ENCODE measurements at regions not wholly inside any gene's neighbourhood (a gene's known extent, or its start where the extent isn't known, plus 50 kb on each side); places are given as distances from the start of the nearest gene placed in this dataset.

DNA sequence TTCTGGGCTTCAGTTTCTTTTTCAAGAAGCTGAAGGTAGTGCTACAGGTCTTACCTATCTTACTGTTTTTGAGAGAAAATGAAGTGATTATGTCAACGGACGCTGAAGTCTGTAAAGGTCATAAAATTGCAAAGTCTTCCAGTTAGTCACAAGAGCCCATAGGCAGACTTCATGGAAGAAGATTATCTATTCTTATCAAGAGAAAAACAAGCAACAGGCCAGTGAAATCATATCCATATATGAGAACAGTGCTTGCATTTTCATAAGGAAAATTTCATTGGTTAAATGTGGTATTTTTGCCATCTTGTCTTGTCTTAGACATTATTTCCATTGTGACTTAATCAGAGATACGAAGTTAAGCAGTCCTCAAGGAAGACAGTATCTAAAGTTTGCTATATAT lies 412.7 kb upstream of the SEL1L start:
- Mint-ChIP-seq H3K4me1 (no peaks in the 10 kb centered on the region), H3K4me3 (no peak overlapping the region), H3K9me3 (ENCODE audit: low read depth) (no peaks in the 10 kb centered on the region), H3K27ac (no peak overlapping the region), H3K27me3 (no peaks in the 10 kb centered on the region), H3K36me3 (ENCODE audit: low read depth) (no peaks in the 10 kb centered on the region)
- intact Hi-C loops (cut with DNase I, micrococcal nuclease): no loop called here
- no peak for ATAC-seq
- ChIA-PET CTCF (no interaction called here), POLR2A (no interaction called here)
- DNase-seq: no peak

DNA sequence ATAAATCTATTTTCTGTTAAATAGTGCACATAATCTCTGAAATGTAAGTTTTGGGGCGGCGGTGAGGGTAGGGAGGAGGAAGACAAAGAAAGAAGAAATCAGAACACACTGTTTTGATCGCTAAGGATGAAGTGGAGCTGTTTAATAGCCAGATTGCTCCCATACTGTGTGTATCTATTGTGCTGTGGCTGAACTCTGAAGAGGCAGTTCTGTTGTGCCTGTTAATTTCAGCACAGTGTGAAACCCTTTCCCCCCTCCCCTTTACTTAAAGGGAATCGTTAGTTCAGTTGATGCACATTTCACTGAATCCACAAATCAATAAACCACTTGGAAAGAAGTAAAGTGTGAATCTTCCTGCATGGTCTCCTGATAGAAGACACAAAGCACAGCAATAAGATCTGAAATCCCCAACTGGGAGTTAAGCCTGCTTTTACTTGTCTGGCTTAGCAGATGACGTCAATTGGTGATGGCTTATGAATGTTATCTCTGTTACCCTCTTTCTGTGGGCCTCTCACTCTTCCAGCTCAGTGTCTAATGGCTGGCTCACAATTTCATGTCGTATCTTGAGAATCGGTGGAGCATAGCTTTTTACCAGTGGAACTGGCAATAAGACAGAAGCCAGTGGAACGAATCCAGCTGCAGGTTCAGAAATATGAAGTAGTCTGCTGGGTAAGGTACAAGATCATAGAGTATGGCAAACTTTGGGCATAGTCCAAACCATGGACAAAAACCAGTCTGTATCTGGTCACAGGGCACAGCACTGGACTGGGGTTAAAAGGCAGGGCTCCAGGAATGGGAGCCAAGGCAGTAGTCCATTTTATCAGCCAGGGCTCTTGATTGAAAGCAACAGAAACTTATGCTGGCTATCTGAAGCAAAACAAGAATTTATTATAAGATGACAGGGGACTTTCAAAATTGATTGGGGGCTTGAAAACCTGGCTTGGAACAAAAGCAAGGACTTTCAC lies 413.5 kb upstream of the SEL1L start:
- no peak overlapping the region for H3K27ac Mint-ChIP-seq
- intact Hi-C loops (cut with DNase I, micrococcal nuclease): no loop called here
- DNase-seq (no peak), ATAC-seq (no peak)
- CTCF ChIA-PET: no interaction called here
- POLR2A ChIA-PET: no interaction called here
- H3K36me3 Mint-ChIP-seq (ENCODE audit: low read depth): no peaks in the 10 kb centered on the region
- H3K4me3 Mint-ChIP-seq: no peak overlapping the region
- H3K9me3 Mint-ChIP-seq (ENCODE audit: low read depth): no peaks in the 10 kb centered on the region
- H3K4me1 Mint-ChIP-seq: no peaks in the 10 kb centered on the region
- H3K27me3 Mint-ChIP-seq: no peaks in the 10 kb centered on the region

DNA sequence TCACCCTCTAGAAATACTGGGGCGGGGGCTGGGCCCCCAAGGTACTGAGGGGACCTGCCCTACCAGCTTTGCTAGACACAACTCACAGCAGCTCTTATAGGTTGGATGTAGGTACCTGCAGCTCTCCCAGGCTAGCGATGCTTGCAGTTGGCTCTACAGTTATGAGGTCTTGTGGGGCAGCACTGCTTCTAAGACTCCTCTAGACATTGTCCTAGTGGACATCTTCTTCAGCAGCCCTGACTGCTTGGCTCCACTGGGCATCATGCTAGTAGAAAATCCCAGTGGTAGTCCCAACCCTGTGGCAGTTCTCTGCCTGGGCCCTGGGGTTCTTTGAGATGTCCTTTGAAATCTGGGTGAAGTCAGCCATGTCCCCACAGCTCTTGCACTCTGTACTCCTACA lies 419.3 kb upstream of the SEL1L start:
- Mint-ChIP-seq H3K4me1 (no peaks in the 10 kb centered on the region), H3K27me3 (no peaks in the 10 kb centered on the region), H3K9me3 (ENCODE audit: low read depth) (no peaks in the 10 kb centered on the region), H3K4me3 (no peak overlapping the region), H3K27ac (no peak overlapping the region), H3K36me3 (ENCODE audit: low read depth) (no peaks in the 10 kb centered on the region)
- ChIA-PET POLR2A (no interaction called here), CTCF (no interaction called here)
- DNase-seq (no peak), ATAC-seq (no peak)
- intact Hi-C loops (cut with DNase I, micrococcal nuclease): no loop called here

DNA sequence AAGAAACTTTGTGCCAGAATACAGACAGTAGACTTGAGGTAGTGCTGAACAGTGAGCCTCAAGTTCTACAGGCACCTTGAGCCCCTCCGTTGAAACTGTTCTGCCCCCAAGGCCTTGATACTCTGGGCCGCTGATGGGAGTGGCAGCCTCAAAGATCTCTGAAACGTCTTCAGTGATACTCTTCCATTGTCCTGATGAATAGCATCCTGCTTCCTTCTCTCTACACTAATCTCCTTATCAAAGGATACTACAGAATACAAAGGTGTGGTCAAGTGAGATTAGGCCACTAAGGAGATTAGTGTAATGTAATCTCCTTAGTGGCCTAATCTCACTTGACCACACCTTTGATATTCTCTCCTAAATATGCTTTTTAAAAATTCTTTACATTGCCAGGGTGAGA lies 419.8 kb upstream of the SEL1L start:
- intact Hi-C loops (cut with DNase I, micrococcal nuclease): no loop called here
- Mint-ChIP-seq H3K27ac (no peak overlapping the region), H3K4me3 (no peak overlapping the region), H3K36me3 (ENCODE audit: low read depth) (no peaks in the 10 kb centered on the region), H3K27me3 (no peaks in the 10 kb centered on the region), H3K4me1 (no peaks in the 10 kb centered on the region), H3K9me3 (ENCODE audit: low read depth) (no peaks in the 10 kb centered on the region)
- ChIA-PET CTCF (no interaction called here), POLR2A (no interaction called here)
- ATAC-seq: no peak
- no peak for DNase-seq

DNA sequence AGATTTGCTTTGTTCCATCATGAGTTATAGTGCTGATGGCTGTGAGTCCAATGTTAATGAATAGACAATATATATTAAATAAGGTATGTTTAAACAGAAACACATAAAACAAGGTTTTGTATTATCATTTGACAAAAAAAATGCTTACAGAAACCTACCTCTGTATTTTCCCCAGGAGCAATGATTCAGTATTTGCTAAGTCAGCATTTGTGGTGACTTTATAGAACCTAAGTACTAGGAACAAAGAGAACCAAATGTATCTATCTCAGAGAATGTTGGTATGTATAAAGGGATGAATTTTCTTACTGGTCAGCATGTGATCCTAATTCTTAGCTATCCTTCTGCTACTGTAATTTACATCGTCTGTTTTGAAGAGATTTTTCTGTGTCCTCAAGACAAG lies 421.5 kb upstream of the SEL1L start:
- no peak overlapping the region for H3K27ac Mint-ChIP-seq
- CTCF ChIA-PET: no interaction called here
- peaks cover 3% of the 10 kb centered on the region for H3K9me3 Mint-ChIP-seq (ENCODE audit: low read depth)
- no peak for ATAC-seq
- no peaks in the 10 kb centered on the region for H3K4me1 Mint-ChIP-seq
- DNase-seq: no peak
- H3K4me3 Mint-ChIP-seq: no peak overlapping the region
- no peaks in the 10 kb centered on the region for H3K27me3 Mint-ChIP-seq
- intact Hi-C loops (cut with DNase I, micrococcal nuclease): no loop called here
- no peaks in the 10 kb centered on the region for H3K36me3 Mint-ChIP-seq (ENCODE audit: low read depth)
- POLR2A ChIA-PET: no interaction called here

DNA sequence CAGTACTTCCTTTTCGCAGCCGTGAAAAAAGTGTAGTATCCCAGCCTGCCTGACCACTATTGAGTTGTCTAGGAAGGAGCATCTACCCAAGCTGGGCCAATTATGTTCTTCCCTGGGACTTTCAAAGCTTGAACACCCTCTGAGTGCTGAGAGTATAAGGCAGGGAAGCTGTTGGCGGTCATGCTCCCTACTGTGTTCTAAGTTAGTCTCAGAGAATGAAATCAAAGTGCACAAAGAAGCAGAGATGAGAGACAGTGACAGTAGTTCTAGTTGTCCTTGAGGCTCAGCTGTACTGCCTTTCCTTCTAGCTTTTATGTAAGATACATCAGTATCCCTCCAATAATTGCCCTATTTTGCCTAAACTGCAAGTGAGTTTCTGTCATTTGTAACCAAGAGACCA lies 427.1 kb upstream of the SEL1L start:
- ATAC-seq (no peak), DNase-seq (no peak)
- H3K27ac Mint-ChIP-seq: no peak overlapping the region
- H3K27me3 Mint-ChIP-seq: no peaks in the 10 kb centered on the region
- H3K9me3 Mint-ChIP-seq (ENCODE audit: low read depth): peaks cover 4% of the 10 kb centered on the region
- ChIA-PET CTCF (no interaction called here), POLR2A (no interaction called here)
- no peak overlapping the region for H3K4me3 Mint-ChIP-seq
- no peaks in the 10 kb centered on the region for H3K36me3 Mint-ChIP-seq (ENCODE audit: low read depth)
- intact Hi-C loops (cut with DNase I, micrococcal nuclease): no loop called here
- no peaks in the 10 kb centered on the region for H3K4me1 Mint-ChIP-seq

DNA sequence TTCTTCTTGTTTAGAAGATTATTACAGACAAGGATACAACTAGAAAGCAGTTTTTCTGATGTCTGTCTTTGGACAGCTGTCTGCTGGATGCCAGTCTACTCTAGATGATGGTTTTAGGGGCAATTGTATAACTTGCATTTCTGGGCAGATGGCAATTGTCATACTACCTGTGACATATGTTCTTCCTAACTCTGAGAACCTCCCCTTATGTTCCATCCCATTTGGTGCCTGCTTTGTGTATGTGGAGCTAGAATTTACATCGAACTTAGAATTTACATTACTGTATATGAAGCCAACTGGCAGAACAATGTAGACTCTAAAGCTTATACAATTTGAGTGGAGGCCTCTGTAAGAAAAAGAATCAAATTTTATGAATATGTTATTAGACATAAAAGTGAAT lies 430.2 kb upstream of the SEL1L start:
- intact Hi-C loops (cut with DNase I, micrococcal nuclease): no loop called here
- Mint-ChIP-seq H3K4me1 (no peaks in the 10 kb centered on the region), H3K36me3 (ENCODE audit: low read depth) (no peaks in the 10 kb centered on the region), H3K9me3 (ENCODE audit: low read depth) (peaks cover 11% of the 10 kb centered on the region), H3K4me3 (no peak overlapping the region), H3K27me3 (no peaks in the 10 kb centered on the region), H3K27ac (no peak overlapping the region)
- ChIA-PET CTCF (no interaction called here), POLR2A (no interaction called here)
- DNase-seq (no peak), ATAC-seq (no peak)

DNA sequence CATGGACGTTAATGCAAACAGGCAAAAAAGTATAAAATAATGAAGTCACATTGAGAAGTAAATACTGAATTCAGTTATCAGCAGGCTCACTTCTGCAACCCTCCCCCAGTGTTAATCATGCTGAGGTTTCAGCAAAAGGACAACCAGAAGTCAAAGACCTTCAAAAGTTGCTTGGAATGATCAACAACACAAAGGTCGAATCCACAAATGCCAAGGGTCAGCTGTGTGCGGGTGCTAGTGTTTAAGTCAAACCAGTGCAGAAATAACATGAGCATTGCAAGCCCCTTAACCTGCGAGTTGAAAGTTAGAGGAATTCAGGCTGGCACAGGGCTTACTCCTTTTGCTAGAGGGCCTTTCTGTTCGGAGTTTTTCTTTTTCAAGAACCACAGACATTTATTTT lies 436.7 kb upstream of the SEL1L start:
- peaks cover 23% of the 10 kb centered on the region for H3K9me3 Mint-ChIP-seq (ENCODE audit: low read depth)
- H3K4me3 Mint-ChIP-seq: no peak overlapping the region
- DNase-seq: no peak
- intact Hi-C loops (cut with DNase I, micrococcal nuclease): no loop called here
- CTCF ChIA-PET: no interaction called here
- H3K36me3 Mint-ChIP-seq (ENCODE audit: low read depth): no peaks in the 10 kb centered on the region
- POLR2A ChIA-PET: no interaction called here
- no peaks in the 10 kb centered on the region for H3K27me3 Mint-ChIP-seq
- no peaks in the 10 kb centered on the region for H3K4me1 Mint-ChIP-seq
- no peak for ATAC-seq
- H3K27ac Mint-ChIP-seq: no peak overlapping the region

DNA sequence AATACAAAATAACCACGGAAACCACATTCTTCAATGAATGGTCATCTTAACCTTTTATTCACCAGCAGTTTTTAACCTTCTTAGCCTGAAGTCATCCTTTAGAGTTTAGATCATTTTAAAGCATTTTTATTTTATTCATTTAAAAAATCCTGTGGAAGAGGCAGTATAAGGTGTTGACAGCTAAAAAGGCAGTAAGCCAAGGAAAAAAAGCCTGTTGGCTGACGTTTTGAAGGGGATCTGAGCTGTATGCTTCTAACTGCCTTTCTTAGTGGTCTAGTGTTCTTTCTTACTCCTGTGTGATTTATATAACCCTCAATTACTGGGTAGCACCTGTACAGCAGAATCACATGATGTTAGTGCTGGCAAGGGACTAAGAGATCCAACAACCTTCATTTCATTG lies 438.3 kb upstream of the SEL1L start:
- no peak for DNase-seq
- H3K27ac Mint-ChIP-seq: no peak overlapping the region
- ChIA-PET POLR2A (interaction anchor here (0.6 kb wide), 1 partner anchor 13 kb away, joined by 3 read pairs; no protein-coding TSS in a partner anchor), CTCF (interaction anchor here (0.6 to 1.1 kb wide), 3 partner anchors 21 to 1073 kb away, joined by 3 to 5 read pairs (median 3); no protein-coding TSS in a partner anchor)
- no peaks in the 10 kb centered on the region for H3K27me3 Mint-ChIP-seq
- ATAC-seq: no peak
- H3K4me1 Mint-ChIP-seq: no peaks in the 10 kb centered on the region
- no peak overlapping the region for H3K4me3 Mint-ChIP-seq
- H3K9me3 Mint-ChIP-seq (ENCODE audit: low read depth): peaks cover 19% of the 10 kb centered on the region
- intact Hi-C loops (cut with DNase I, micrococcal nuclease): no loop called here
- no peaks in the 10 kb centered on the region for H3K36me3 Mint-ChIP-seq (ENCODE audit: low read depth)

DNA sequence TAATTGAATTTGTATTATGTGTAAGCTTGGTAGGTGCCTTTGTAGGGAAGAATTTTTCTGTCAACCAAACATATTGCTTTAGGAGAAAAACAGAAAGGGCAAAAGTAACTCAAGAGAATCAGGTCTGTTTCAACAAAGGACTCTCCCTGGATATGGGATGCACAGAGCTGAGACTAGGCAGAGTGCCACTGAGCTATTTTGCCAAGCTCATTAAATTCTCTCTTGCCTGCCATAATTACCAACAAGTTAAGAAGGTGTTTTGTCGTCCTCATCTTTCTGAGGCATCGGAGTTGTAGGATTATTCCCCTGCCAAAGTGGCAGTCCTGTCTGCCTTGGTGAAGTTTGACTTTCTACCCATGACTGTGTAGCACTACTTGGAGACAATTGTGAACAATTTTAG lies 438.9 kb upstream of the SEL1L start:
- intact Hi-C loops (cut with DNase I, micrococcal nuclease): no loop called here
- ChIA-PET POLR2A (interaction anchor here (0.6 kb wide), 1 partner anchor 14 kb away, joined by 3 read pairs; no protein-coding TSS in a partner anchor), CTCF (interaction anchor here (1.1 kb wide), 1 partner anchor 20 kb away, joined by 5 read pairs; no protein-coding TSS in a partner anchor)
- Mint-ChIP-seq H3K4me3 (no peak overlapping the region), H3K4me1 (no peaks in the 10 kb centered on the region), H3K36me3 (ENCODE audit: low read depth) (no peaks in the 10 kb centered on the region), H3K27me3 (no peaks in the 10 kb centered on the region), H3K27ac (no peak overlapping the region), H3K9me3 (ENCODE audit: low read depth) (peaks cover 19% of the 10 kb centered on the region)
- DNase-seq (no peak), ATAC-seq (no peak)

DNA sequence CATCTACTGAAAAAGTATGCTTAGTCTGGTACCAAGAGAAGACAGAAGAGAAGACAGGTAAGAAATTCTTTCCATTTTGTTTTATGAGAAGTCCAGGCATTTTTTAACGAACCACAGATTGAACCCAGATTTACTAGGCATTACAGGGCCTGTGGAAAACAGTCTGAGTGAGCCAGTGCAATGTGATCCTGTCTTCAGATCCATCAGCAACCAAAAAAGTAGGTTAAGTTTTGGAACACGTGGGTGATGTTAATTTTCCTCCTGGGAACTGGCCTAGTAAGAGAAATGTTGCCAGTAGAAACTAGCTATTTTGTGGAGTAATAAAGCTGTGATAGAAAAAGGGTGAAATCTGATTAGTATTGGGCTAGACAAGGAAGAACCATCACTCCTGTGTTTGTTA lies 440.9 kb upstream of the SEL1L start:
- Mint-ChIP-seq H3K4me1 (no peaks in the 10 kb centered on the region), H3K27ac (no peak overlapping the region), H3K36me3 (ENCODE audit: low read depth) (no peaks in the 10 kb centered on the region), H3K9me3 (ENCODE audit: low read depth) (peaks cover 8% of the 10 kb centered on the region), H3K27me3 (no peaks in the 10 kb centered on the region), H3K4me3 (no peak overlapping the region)
- intact Hi-C loops (cut with DNase I, micrococcal nuclease): no loop called here
- ChIA-PET POLR2A (no interaction called here), CTCF (no interaction called here)
- no peak for ATAC-seq
- DNase-seq: no peak

DNA sequence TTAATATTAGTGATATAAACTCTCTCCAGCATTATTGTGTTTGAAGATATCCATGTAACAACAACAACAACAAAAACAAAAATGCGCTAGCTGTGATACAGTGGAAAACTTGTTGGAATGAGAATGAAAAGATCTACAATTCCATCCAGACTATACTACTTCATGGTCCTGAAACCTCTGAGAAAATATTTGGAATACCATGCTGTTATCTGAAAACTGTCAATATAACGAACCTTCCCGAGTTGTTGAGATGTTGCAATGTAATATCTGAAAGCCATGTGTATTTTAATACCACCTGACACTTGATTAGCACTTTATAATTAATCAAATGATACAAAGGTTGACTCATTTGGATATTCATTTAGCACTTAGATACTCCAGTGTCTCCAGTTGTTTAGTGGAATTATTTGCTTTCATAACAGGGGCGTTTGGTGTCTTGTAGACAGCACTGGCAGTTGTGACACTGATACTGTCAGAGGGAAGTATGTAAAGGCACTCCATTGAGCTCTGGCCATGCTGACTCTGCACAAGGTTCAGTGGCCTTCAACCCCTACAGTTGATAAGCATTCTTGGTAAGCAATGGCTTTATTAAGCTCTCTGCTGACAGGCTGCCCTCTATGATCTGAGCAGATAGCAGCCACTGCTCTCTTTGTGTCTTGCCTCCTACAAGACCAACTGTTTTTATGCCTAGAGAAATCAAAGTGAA lies 447.1 kb upstream of the SEL1L start:
- no peak for DNase-seq
- Mint-ChIP-seq H3K27ac (no peak overlapping the region), H3K4me1 (no peaks in the 10 kb centered on the region), H3K27me3 (no peaks in the 10 kb centered on the region), H3K4me3 (no peak overlapping the region), H3K36me3 (ENCODE audit: low read depth) (no peaks in the 10 kb centered on the region), H3K9me3 (ENCODE audit: low read depth) (no peaks in the 10 kb centered on the region)
- intact Hi-C loops (cut with DNase I, micrococcal nuclease): no loop called here
- CTCF ChIA-PET: no interaction called here
- ATAC-seq: no peak
- POLR2A ChIA-PET: no interaction called here
